Lower leg skin (tissue), 4 donors: ENCODE measurements at regions not wholly inside any gene's neighbourhood (a gene's known extent, or its start where the extent isn't known, plus 50 kb on each side); places are given as distances from the start of the nearest gene placed in this dataset.
"Not testable (repeated sequence)": the region's sequence is repeated elsewhere in the genome, so short reads cannot be mapped to it uniquely, and the experiment has no call there.

Experiments used
- DNase-seq, 2 donors: peaks; one replicate each; pipeline ENCODE4 v3.0.0-alpha.2; 2019; ENCODE audit warnings: low spot score in 2 of 2
- H3K4me3 ChIP-seq: fragments of 200-600 bp; sonication (generic); 2 replicates; pipeline ENCODE4 v1.5.1; 2017; ENCODE audit warnings: mild to moderate bottlenecking, low read depth; ENCODE audit not compliant: poor library complexity, severe bottlenecking
- CTCF ChIP-seq, 3 donors: fragments of 450-650 bp; IDR thresholded peaks; one replicate each; pipeline ENCODE4 v1.5.1; 2016; ENCODE audit warnings: antibody characterized with exemption in 3 of 3, mild to moderate bottlenecking in 3 of 3, moderate library complexity in 2 of 3
- POLR2A ChIP-seq, 2 donors: fragments of 450-650 bp; IDR thresholded peaks; one replicate each; pipeline ENCODE4 v1.6.1; 2016 to 2017; ENCODE audit warnings: antibody characterized with exemption in 2 of 2, mild to moderate bottlenecking in 1 of 2, moderate library complexity in 1 of 2
- WGBS, 2 donors: methylation state at CpG; one replicate each; pipeline ENCODE4 v1.1.5; 2018; 5-methylcytosine and 5-hydroxymethylcytosine counted together
- intact Hi-C: fragments of 100-400 bp; cut with DNase I; formaldehyde crosslinking; loops from one replicate; pipeline ENCODE4 v1.15.0; 2023; ENCODE audit warnings: low total_unique reads

- 30 to 31% methylated on average over 4 of the region's 4 CpGs for WGBS, 2 donors
Observed at GRCh38 chr13:73167028-73167820, 108.4 kb downstream of the KLF5 start.

GRCh38 chr13:73166204-73166603 lies 107.4 kb downstream of the KLF5 start:
- DNase-seq: no peak
- TF ChIP-seq CTCF (IDR thresholded peaks at IDR 0.05): no peak
- TF ChIP-seq POLR2A (IDR thresholded peaks at IDR 0.05): no peak
- intact Hi-C loops: no loop called here
- H3K4me3 ChIP-seq: no peak overlapping the region
- WGBS, 2 donors: 88 to 89% methylated on average over 2 of the region's 2 CpGs

More at GRCh38 chr13:73167028-73167820, 108.4 kb downstream of the KLF5 start:
- no peak overlapping the region for H3K4me3 ChIP-seq
- intact Hi-C loops: no loop called here
- TF ChIP-seq CTCF (IDR thresholded peaks at IDR 0.05) (no peak), POLR2A (IDR thresholded peaks at IDR 0.05) (no peak)
- DNase-seq: no peak

GRCh38 chr13:73162912-73163911 lies 104.4 kb downstream of the KLF5 start:
- no peak for DNase-seq
- intact Hi-C loops: no loop called here
- TF ChIP-seq POLR2A (IDR thresholded peaks at IDR 0.05) (no peak), CTCF (IDR thresholded peaks at IDR 0.05) (no peak)
- no peak overlapping the region for H3K4me3 ChIP-seq
- 55 to 67% methylated on average over 2 of the region's 2 CpGs for WGBS, 2 donors

- intact Hi-C loops, H3K4me3 ChIP-seq, DNase-seq: not testable (repeated sequence)
- WGBS, 2 donors: 86 to 92% methylated on average over 5 of the region's 5 CpGs
Observed at GRCh38 chr13:73160371-73161031, 101.7 kb downstream of the KLF5 start.

- DNase-seq: no peak
- no peak overlapping the region for H3K4me3 ChIP-seq
- TF ChIP-seq POLR2A (IDR thresholded peaks at IDR 0.05) (no peak), CTCF (IDR thresholded peaks at IDR 0.05) (no peak)
- intact Hi-C loops: no loop called here
Observed at GRCh38 chr13:73158851-73159250, 100.0 kb downstream of the KLF5 start.

GRCh38 chr13:73157031-73157430 lies 98.2 kb downstream of the KLF5 start:
- no peak overlapping the region for H3K4me3 ChIP-seq
- TF ChIP-seq POLR2A (IDR thresholded peaks at IDR 0.05): no peak
- TF ChIP-seq CTCF (IDR thresholded peaks at IDR 0.05): no peak
- WGBS, 2 donors: 69 to 81% methylated on average over 2 of the region's 2 CpGs
- intact Hi-C loops: no loop called here
- no peak for DNase-seq
